Hepatocyte (in vitro differentiated cells): ENCODE measurements at regions not wholly inside any gene's neighbourhood (a gene's known extent, or its start where the extent isn't known, plus 50 kb on each side); places are given as distances from the start of the nearest gene placed in this dataset.

ENCODE experiments used
- DNase-seq: peaks from one replicate; pipeline ENCODE4 v3.0.0-alpha.2; 2016; ENCODE audit warnings: low spot score
- H2AFZ ChIP-seq: fragments of 200-600 bp; sonication (generic); 2 replicates; pipeline ENCODE4 v1.6.0; 2016; ENCODE audit warnings: antibody characterized with exemption, mild to moderate bottlenecking
- H3K27ac ChIP-seq: fragments of 200-600 bp; sonication (generic); 2 replicates; pipeline ENCODE4 v1.5.1; 2016; ENCODE audit warnings: mild to moderate bottlenecking
- H3K27me3 ChIP-seq: fragments of 200-600 bp; sonication (generic); 2 replicates; pipeline ENCODE4 v1.6.1; 2016
- H3K36me3 ChIP-seq: fragments of 200-600 bp; sonication (generic); replicated peaks from 2 replicates; pipeline ENCODE4 v1.5.1; 2016; ENCODE audit warnings: low read depth; ENCODE audit not compliant: insufficient read depth
- H3K4me1 ChIP-seq: fragments of 200-600 bp; sonication (generic); 2 replicates; pipeline ENCODE4 v1.5.1; 2016; ENCODE audit warnings: mild to moderate bottlenecking, moderate library complexity; ENCODE audit not compliant: insufficient read depth
- H3K4me2 ChIP-seq: fragments of 200-600 bp; sonication (generic); 2 replicates; pipeline ENCODE4 v1.6.0; 2016
- H3K4me3 ChIP-seq: fragments of 200-600 bp; sonication (generic); 2 replicates; pipeline ENCODE4 v1.5.1; 2016; ENCODE audit warnings: mild to moderate bottlenecking
- H3K79me2 ChIP-seq: fragments of 200-600 bp; sonication (generic); 2 replicates; pipeline ENCODE4 v1.6.0; 2017; ENCODE audit warnings: mild to moderate bottlenecking
- H3K9me2 ChIP-seq: fragments of 200-600 bp; sonication (generic); replicated peaks from 2 replicates; pipeline ENCODE4 v1.6.0; 2017; ENCODE audit warnings: mild to moderate bottlenecking; ENCODE audit not compliant: insufficient read depth
- H3K9me3 ChIP-seq: fragments of 200-600 bp; sonication (generic); 2 replicates; pipeline ENCODE4 v1.5.1; 2016; ENCODE audit warnings: low read depth, mild to moderate bottlenecking
- H4K20me1 ChIP-seq: fragments of 200-600 bp; sonication (generic); 2 replicates; pipeline ENCODE4 v1.6.0; 2016; ENCODE audit warnings: mild to moderate bottlenecking; ENCODE audit not compliant: insufficient read depth, poor library complexity, severe bottlenecking
- EZH2 ChIP-seq: fragments of 200-600 bp; sonication (generic); IDR thresholded peaks from 2 replicates; pipeline ENCODE4 v1.6.1; 2016; ENCODE audit warnings: antibody characterized with exemption, mild to moderate bottlenecking, borderline replicate concordance
- EZH2phosphoT487 ChIP-seq: fragments of 200-600 bp; sonication (generic); IDR thresholded peaks from one replicate; pipeline ENCODE4 v1.6.1; 2018; ENCODE audit warnings: antibody characterized with exemption, mild to moderate bottlenecking, low read depth, moderate library complexity; ENCODE audit not compliant: unreplicated experiment, severe bottlenecking
- WGBS: methylation state at CpG from one replicate; pipeline ENCODE4 v1.1.6; 2016; ENCODE audit warnings: low lambda C conversion rate; ENCODE audit errors: missing lambda C conversion rate; 5-methylcytosine and 5-hydroxymethylcytosine counted together
- TF ChIP-seq, protein P1 (sequence below): fragments of 200-600 bp; sonication (generic); IDR thresholded peaks from 2 replicates; pipeline ENCODE4 v1.5.1; 2016; ENCODE audit warnings: antibody characterized with exemption, mild to moderate bottlenecking; ENCODE audit not compliant: poor library complexity

DNA sequence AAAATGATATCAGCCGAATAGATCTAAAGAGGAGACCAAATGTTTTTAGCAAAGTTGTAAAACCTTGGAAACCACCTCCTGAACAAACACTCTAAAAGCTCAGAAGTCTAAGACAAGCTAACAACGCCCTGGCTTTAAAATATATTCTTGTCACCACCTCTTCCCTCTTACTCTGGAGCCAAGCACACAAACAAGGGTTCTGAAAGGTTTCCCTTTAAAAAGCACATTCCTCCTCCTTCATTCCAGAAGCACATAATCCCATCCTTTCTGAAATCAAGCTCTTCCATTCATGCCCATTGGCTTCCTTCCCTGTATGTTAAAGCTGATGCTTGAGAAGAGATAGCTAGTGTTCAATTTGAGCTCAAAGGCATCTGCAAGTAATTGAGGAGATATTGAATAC lies 382.0 kb downstream of the LNPK start:
- Histone ChIP-seq H3K4me3 (no peak overlapping the region), H3K27ac (peak overlapping the region; percentile 39), H3K9me2 (no peaks in the 10 kb centered on the region), H3K36me3 (no peaks in the 10 kb centered on the region), H2AFZ (no peak overlapping the region), H3K4me1 (peaks cover 22% of the 10 kb centered on the region), H3K9me3 (no peaks in the 10 kb centered on the region), H4K20me1 (no peaks in the 10 kb centered on the region), H3K27me3 (no peaks in the 10 kb centered on the region), H3K79me2 (no peaks in the 10 kb centered on the region), H3K4me2 (no peak overlapping the region)
- 24% methylated on average over 2 of the region's 2 CpGs for WGBS
- TF ChIP-seq EZH2 (no peak), EZH2phosphoT487 (no peak)
- TF ChIP-seq, protein P1, sequence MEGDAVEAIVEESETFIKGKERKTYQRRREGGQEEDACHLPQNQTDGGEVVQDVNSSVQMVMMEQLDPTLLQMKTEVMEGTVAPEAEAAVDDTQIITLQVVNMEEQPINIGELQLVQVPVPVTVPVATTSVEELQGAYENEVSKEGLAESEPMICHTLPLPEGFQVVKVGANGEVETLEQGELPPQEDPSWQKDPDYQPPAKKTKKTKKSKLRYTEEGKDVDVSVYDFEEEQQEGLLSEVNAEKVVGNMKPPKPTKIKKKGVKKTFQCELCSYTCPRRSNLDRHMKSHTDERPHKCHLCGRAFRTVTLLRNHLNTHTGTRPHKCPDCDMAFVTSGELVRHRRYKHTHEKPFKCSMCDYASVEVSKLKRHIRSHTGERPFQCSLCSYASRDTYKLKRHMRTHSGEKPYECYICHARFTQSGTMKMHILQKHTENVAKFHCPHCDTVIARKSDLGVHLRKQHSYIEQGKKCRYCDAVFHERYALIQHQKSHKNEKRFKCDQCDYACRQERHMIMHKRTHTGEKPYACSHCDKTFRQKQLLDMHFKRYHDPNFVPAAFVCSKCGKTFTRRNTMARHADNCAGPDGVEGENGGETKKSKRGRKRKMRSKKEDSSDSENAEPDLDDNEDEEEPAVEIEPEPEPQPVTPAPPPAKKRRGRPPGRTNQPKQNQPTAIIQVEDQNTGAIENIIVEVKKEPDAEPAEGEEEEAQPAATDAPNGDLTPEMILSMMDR = no peak
- peak; percentile 16 for DNase-seq

GRCh38 chr2:175619179-175620045 lies 382.7 kb downstream of the LNPK start:
- no peak overlapping the region for H2AFZ ChIP-seq
- peak overlapping the region; percentile 39 for H3K27ac ChIP-seq
- H3K36me3 ChIP-seq = no peaks in the 10 kb centered on the region
- no peaks in the 10 kb centered on the region for H4K20me1 ChIP-seq
- 43% methylated on average over 2 of the region's 2 CpGs for WGBS
- no peaks in the 10 kb centered on the region for H3K27me3 ChIP-seq
- peaks cover 19% of the 10 kb centered on the region for H3K4me1 ChIP-seq
- H3K4me3 ChIP-seq = no peak overlapping the region
- H3K4me2 ChIP-seq = no peak overlapping the region
- H3K79me2 ChIP-seq = no peaks in the 10 kb centered on the region
- no peak for TF ChIP-seq EZH2
- no peak for TF ChIP-seq EZH2phosphoT487
- TF ChIP-seq, protein P1 = no peak
- peak; percentile 18 for DNase-seq
- H3K9me3 ChIP-seq = no peaks in the 10 kb centered on the region
- no peaks in the 10 kb centered on the region for H3K9me2 ChIP-seq

DNA sequence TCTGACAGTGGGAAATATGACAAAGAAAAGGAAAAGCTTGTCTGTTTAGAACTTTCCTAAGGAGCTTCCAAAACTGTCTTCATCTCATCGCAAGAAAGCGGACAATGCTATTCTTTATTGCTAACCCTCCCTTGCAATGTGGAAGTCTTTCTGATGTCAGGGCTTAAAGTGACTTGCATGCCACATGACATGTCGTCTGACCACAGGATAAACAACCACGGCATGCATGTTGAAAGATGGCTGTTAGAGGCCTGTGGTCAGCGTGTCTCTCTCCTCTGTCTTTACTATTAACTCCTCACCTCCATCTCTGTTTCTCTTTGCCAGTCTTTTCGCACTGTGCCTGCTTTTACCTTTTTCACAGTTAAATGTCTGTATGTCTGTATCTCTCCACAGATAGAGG lies 389.8 kb downstream of the LNPK start:
- WGBS = 83% methylated on average over 6 of the region's 6 CpGs
- no peak for DNase-seq
- Histone ChIP-seq H3K9me2 (no peaks in the 10 kb centered on the region), H2AFZ (no peak overlapping the region), H3K27me3 (no peaks in the 10 kb centered on the region), H3K4me3 (no peak overlapping the region), H3K27ac (no peak overlapping the region), H3K4me2 (no peak overlapping the region), H3K9me3 (no peaks in the 10 kb centered on the region), H3K79me2 (no peaks in the 10 kb centered on the region), H3K4me1 (no peaks in the 10 kb centered on the region), H4K20me1 (no peaks in the 10 kb centered on the region), H3K36me3 (no peaks in the 10 kb centered on the region)
- TF ChIP-seq EZH2 = no peak
- no peak for TF ChIP-seq EZH2phosphoT487
- TF ChIP-seq, protein P1 = no peak
